Lower lobe of right lung (tissue), 2 donors: ENCODE measurements at regions not wholly inside any gene's neighbourhood (a gene's known extent, or its start where the extent isn't known, plus 50 kb on each side); places are given as distances from the start of the nearest gene placed in this dataset.
A peak's percentile ranks its signal among the peaks of the same experiment; 100 is the strongest.

Source experiments
- ATAC-seq, 2 donors: fragments of 200-7000 bp; cut with Tn5 transposase; one replicate each; pipeline ENCODE4 v1.9.1; 2020 to 2022; ENCODE audit warnings: mild to moderate bottlenecking in 2 of 2, moderate library complexity in 2 of 2
- DNase-seq: peaks from one replicate; pipeline ENCODE4 v3.0.0-alpha.2; 2020
- H3K27ac ChIP-seq: fragments of 200-600 bp; one replicate; pipeline ENCODE4 v1.8.0; 2022
- H3K27me3 ChIP-seq: fragments of 200-600 bp; one replicate; pipeline ENCODE4 v1.8.0; 2022; ENCODE audit warnings: low read depth
- H3K36me3 ChIP-seq: fragments of 200-600 bp; one replicate; pipeline ENCODE4 v1.8.0; 2022; ENCODE audit warnings: mild to moderate bottlenecking
- H3K4me1 ChIP-seq: fragments of 200-600 bp; one replicate; pipeline ENCODE4 v1.8.0; 2022
- H3K4me3 ChIP-seq: fragments of 200-600 bp; one replicate; pipeline ENCODE4 v1.8.0; 2022; ENCODE audit warnings: mild to moderate bottlenecking
- H3K9me3 ChIP-seq: fragments of 200-600 bp; one replicate; pipeline ENCODE4 v1.8.0; 2022
- intact Hi-C: fragments of 100-400 bp; cut with DNase I; formaldehyde crosslinking; loops from one replicate; pipeline ENCODE4 v1.11.0; 2022
- TF ChIP-seq, protein P1 (sequence below): fragments of 200-600 bp; IDR thresholded peaks from one replicate; pipeline ENCODE4 v1.8.0; 2022; ENCODE audit warnings: antibody characterized with exemption, mild to moderate bottlenecking
- donor health status: DM: no; HTN: yes; CAD: no; lungs with severe emphysema.

DNA sequence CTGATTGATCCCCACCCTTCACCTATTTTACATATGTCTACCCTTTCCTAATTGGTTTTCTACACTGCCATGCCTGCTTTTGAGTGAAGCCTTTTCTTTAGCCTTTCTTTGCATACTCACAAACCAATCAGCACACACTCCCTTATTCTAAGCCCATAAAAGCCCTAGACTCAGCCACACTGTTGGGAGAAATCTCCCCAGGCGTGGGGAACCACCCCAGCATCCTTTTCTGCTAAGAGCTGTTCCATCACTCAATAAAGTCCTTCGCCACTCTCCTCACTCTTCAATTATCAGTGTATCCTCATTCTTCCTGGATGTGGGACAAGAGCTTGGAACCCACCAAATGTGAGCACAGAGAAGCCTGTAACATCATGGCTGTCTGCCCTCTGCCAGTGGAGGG lies 343.6 kb downstream of the SLITRK1 start:
- intact Hi-C loops: no loop called here
- H3K27ac ChIP-seq: no peak overlapping the region
- H3K9me3 ChIP-seq: peaks cover 9% of the 10 kb centered on the region
- H3K27me3 ChIP-seq: no peaks in the 10 kb centered on the region
- H3K4me3 ChIP-seq: no peak overlapping the region
- H3K36me3 ChIP-seq: no peaks in the 10 kb centered on the region
- TF ChIP-seq, protein P1, sequence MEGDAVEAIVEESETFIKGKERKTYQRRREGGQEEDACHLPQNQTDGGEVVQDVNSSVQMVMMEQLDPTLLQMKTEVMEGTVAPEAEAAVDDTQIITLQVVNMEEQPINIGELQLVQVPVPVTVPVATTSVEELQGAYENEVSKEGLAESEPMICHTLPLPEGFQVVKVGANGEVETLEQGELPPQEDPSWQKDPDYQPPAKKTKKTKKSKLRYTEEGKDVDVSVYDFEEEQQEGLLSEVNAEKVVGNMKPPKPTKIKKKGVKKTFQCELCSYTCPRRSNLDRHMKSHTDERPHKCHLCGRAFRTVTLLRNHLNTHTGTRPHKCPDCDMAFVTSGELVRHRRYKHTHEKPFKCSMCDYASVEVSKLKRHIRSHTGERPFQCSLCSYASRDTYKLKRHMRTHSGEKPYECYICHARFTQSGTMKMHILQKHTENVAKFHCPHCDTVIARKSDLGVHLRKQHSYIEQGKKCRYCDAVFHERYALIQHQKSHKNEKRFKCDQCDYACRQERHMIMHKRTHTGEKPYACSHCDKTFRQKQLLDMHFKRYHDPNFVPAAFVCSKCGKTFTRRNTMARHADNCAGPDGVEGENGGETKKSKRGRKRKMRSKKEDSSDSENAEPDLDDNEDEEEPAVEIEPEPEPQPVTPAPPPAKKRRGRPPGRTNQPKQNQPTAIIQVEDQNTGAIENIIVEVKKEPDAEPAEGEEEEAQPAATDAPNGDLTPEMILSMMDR: no peak
- ATAC-seq: no peak
- H3K4me1 ChIP-seq: no peaks in the 10 kb centered on the region
- no peak for DNase-seq

DNA sequence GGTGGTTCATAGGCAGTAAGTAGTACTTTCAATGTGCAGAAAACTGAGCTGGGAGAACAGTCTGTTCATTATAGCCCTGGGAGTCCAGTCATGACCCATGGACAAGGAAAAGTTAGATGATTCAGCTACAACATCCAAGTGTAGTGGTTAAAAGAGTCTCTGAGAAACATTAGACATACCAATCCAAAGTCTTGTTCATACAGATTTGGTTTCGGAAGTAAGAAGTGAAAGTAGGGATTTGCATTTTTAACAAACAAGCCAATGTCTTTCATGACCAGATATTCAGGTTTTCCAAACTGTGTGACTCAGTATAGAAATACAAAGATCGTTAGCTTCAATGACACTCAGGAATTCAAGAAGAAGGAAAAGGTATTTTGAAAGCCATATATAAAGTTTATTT lies 345.3 kb downstream of the SLITRK1 start:
- H3K4me1 ChIP-seq: no peaks in the 10 kb centered on the region
- no peak overlapping the region for H3K27ac ChIP-seq
- TF ChIP-seq, protein P1: no peak
- H3K27me3 ChIP-seq: no peaks in the 10 kb centered on the region
- intact Hi-C loops: no loop called here
- DNase-seq (no peak), ATAC-seq (no peak)
- no peak overlapping the region for H3K4me3 ChIP-seq
- H3K36me3 ChIP-seq: no peaks in the 10 kb centered on the region
- H3K9me3 ChIP-seq: peaks cover 9% of the 10 kb centered on the region

DNA sequence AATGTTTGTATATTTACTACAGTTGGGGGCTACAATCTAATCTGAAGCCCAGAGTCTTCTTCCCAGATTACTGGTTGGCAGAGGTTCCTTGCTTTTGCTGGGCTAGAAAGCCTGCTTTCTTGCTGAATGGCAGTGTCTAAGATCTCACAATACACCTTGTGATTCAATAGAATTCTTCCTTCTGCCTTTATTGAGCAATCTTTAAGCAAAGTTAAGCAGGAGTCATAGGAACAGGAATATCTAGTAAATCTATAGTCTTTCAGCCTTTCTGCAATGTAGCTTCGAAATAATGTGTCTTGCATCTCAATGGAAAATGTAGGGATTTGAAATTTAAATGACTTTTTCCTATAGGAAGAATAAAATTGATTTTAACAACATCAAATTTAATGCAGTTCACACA lies 346.1 kb downstream of the SLITRK1 start:
- ATAC-seq (no peak), DNase-seq (no peak)
- intact Hi-C loops: no loop called here
- TF ChIP-seq, protein P1: no peak
- Histone ChIP-seq H3K36me3 (no peaks in the 10 kb centered on the region), H3K9me3 (peaks cover 9% of the 10 kb centered on the region), H3K27ac (no peak overlapping the region), H3K4me1 (no peaks in the 10 kb centered on the region), H3K27me3 (no peaks in the 10 kb centered on the region), H3K4me3 (no peak overlapping the region)

DNA sequence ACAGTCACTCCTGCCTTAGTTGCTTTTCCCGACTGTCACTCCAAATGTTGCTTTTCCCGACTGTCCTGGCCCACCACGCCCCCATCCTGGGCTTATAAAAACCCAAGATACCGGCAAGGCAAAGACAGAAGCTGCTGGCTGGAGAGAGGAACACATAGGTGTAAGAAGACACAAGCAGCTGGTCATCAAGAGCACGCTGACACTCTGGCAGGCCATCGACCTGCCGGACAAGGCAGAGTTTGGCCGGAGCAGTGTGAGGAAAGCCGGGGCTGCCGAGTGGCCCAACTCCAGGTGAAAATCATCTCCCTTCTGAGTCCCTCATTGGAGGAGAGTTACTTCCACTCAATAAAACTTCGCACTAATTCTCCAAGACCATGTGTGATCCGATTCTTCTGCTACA lies 349.5 kb downstream of the SLITRK1 start:
- Histone ChIP-seq H3K36me3 (no peaks in the 10 kb centered on the region), H3K27ac (no peak overlapping the region), H3K9me3 (no peaks in the 10 kb centered on the region), H3K4me3 (no peak overlapping the region), H3K27me3 (no peaks in the 10 kb centered on the region), H3K4me1 (no peaks in the 10 kb centered on the region)
- DNase-seq (no peak), ATAC-seq (no peak)
- intact Hi-C loops: no loop called here
- TF ChIP-seq, protein P1: no peak

DNA sequence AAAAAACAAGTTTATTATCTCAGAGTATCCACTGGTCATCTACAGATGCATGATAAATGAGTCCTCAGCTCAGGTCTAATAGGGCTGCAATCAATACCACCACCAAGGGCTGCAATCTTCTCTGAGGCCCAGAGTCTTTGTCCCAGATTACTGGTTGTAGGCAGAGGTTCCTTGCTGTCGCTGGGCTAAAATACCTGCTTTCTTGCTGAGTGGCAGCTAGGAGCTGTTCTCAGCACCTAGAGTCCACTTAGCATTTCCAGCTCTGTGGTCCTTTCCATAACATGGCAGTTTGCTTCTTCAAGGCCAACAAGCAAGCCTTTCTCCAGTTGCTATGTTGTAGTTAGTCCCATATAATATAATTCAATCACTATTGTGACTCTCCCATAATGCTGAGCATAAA lies 351.3 kb downstream of the SLITRK1 start:
- Histone ChIP-seq H3K27me3 (no peaks in the 10 kb centered on the region), H3K9me3 (no peaks in the 10 kb centered on the region), H3K4me3 (no peak overlapping the region), H3K4me1 (no peaks in the 10 kb centered on the region), H3K27ac (no peak overlapping the region), H3K36me3 (no peaks in the 10 kb centered on the region)
- intact Hi-C loops: no loop called here
- no peak for ATAC-seq
- TF ChIP-seq, protein P1: no peak
- no peak for DNase-seq

DNA sequence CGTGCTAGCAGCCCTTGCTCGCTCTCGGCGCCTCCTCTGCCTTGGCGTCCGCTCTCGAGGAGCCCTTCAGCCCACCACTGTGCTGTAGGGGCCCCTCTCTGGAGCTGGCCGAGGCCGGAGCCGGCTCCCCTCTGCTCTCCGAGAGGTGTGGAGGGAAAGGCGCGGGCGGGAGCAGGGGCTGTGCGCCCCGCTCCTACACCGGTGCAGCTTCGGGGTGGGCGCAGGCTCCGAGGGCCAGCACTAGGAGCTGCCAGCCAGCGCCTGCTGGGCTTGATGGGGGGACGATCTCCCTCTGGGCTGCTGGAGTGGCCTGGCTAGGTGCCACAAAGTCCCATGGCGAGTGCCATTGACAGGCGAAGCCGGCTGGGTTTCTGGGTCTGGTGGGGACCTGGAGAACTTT lies 365.5 kb downstream of the SLITRK1 start:
- DNase-seq (no peak), ATAC-seq (peak in 1 of 2 donors; percentile 35)
- no peak overlapping the region for H3K4me3 ChIP-seq
- TF ChIP-seq, protein P1: no peak
- intact Hi-C loops: no loop called here
- no peaks in the 10 kb centered on the region for H3K36me3 ChIP-seq
- H3K9me3 ChIP-seq: no peaks in the 10 kb centered on the region
- H3K27me3 ChIP-seq: no peaks in the 10 kb centered on the region
- H3K4me1 ChIP-seq: no peaks in the 10 kb centered on the region
- no peak overlapping the region for H3K27ac ChIP-seq
